Limb (tissue), 2 donors: ENCODE measurements at regions not wholly inside any gene's neighbourhood (a gene's known extent, or its start where the extent isn't known, plus 50 kb on each side); places are given as distances from the start of the nearest gene placed in this dataset.

Experiments
- DNase-seq, 2 donors: peaks; one replicate each; pipeline ENCODE4 v3.0.0-alpha.2; 2016; ENCODE audit errors: extremely low spot score in 2 of 2

- DNase-seq, result peak in 1 of 2 donors; percentile 49
These were observed 284.0 kb downstream of the DUSP10 start for GRCh38 chr1:221457685-221458446.

- DNase-seq, result peak in 1 of 2 donors; percentile 91
These were observed 283.3 kb downstream of the DUSP10 start for GRCh38 chr1:221458447-221459156.

- DNase-seq, result no peak
These were observed 282.3 kb downstream of the DUSP10 start for GRCh38 chr1:221459558-221459957.

- no peak for DNase-seq
These were observed 279.5 kb downstream of the DUSP10 start for GRCh38 chr1:221462345-221462744.

GRCh38 chr1:221468546-221468945 is 273.3 kb downstream of the DUSP10 start:
- no peak for DNase-seq

- DNase-seq, result no peak
These were observed 272.4 kb downstream of the DUSP10 start for GRCh38 chr1:221469476-221469875.

- no peak for DNase-seq
These were observed 271.7 kb downstream of the DUSP10 start for GRCh38 chr1:221470000-221470698.

GRCh38 chr1:221473411-221473810 is 268.5 kb downstream of the DUSP10 start:
- no peak for DNase-seq

GRCh38 chr1:221477252-221477651 is 264.6 kb downstream of the DUSP10 start:
- peak; percentile 32 to 46 for DNase-seq

- peak; percentile 56 to 61 for DNase-seq
These were observed 263.6 kb downstream of the DUSP10 start for GRCh38 chr1:221478050-221478949.

- no peak for DNase-seq
These were observed 253.9 kb downstream of the DUSP10 start for GRCh38 chr1:221487781-221488524.

GRCh38 chr1:221488550-221488949 is 253.3 kb downstream of the DUSP10 start:
- no peak for DNase-seq

- no peak for DNase-seq
These were observed 247.2 kb downstream of the DUSP10 start for GRCh38 chr1:221494670-221495069.

- no peak for DNase-seq
These were observed 244.8 kb downstream of the DUSP10 start for GRCh38 chr1:221497046-221497445.

GRCh38 chr1:221503268-221503667 is 238.6 kb downstream of the DUSP10 start:
- no peak for DNase-seq

- no peak for DNase-seq
These were observed 232.1 kb downstream of the DUSP10 start for GRCh38 chr1:221509575-221510355.

- DNase-seq, result no peak
These were observed 230.9 kb downstream of the DUSP10 start for GRCh38 chr1:221510793-221511503.

- no peak for DNase-seq
These were observed 230.1 kb downstream of the DUSP10 start for GRCh38 chr1:221511797-221512196.

- DNase-seq, result no peak
These were observed 227.1 kb downstream of the DUSP10 start for GRCh38 chr1:221514806-221515205.
